PC-3 (cell line): ENCODE measurements at regions not wholly inside any gene's neighbourhood (a gene's known extent, or its start where the extent isn't known, plus 50 kb on each side); places are given as distances from the start of the nearest gene placed in this dataset.

ENCODE experiments used
- CTCF ChIP-seq: fragments of 300-600 bp; sonication (generic); conservative IDR thresholded peaks from 2 replicates; pipeline ENCODE4 v1.5.1; 2017; ENCODE audit warnings: antibody characterized with exemption, low read depth, mild to moderate bottlenecking, low read length
- EZH2 ChIP-seq: fragments of 300-600 bp; sonication (generic); IDR thresholded peaks from one replicate; pipeline ENCODE4 v1.6.1; 2017; ENCODE audit warnings: antibody characterized with exemption, mild to moderate bottlenecking, low read length; ENCODE audit not compliant: unreplicated experiment
- EZH2phosphoT487 ChIP-seq: fragments of 300-600 bp; sonication (generic); IDR thresholded peaks from 2 replicates; pipeline ENCODE4 v1.6.1; 2018; ENCODE audit warnings: mild to moderate bottlenecking, antibody characterized with exemption, low read length, borderline replicate concordance

GRCh38 chr9:119758990-119759389, 389.8 kb upstream of the BRINP1 start:
- TF ChIP-seq CTCF (no peak), EZH2 (no peak), EZH2phosphoT487 (no peak)
